Hippocampal formation (tissue), 2 donors: ENCODE measurements at regions not wholly inside any gene's neighbourhood (a gene's known extent, or its start where the extent isn't known, plus 50 kb on each side); places are given as distances from the start of the nearest gene placed in this dataset.
A peak's percentile ranks its signal among the peaks of the same experiment; 100 is the strongest.

Experiments used
- DNase-seq, 2 donors: peaks; one replicate each; lab custom pipeline; 2025; lab: John Stamatoyannopoulos, UW

DNA sequence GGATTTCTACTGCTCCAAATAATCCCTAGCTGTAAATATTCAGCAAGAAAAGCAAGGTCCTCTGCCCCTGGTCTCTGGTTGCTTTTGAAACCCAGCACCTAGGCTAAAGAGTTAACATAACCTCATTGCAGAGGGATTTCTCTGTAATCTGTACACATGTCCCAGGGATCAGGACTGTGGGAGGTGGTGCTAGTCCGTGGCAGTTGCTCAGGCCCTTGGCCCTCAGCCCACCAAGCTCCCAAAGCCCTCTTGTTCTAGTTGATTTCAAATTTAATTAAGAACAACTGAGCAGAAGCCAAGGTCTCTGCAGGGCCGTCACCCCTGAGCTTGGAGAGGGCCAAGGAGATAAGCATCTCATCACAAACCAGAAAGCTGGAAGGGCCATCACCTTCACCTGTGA lies 181.1 kb downstream of the SOX9 start:
- DNase-seq: peak in 1 of 2 donors; percentile 2

DNA sequence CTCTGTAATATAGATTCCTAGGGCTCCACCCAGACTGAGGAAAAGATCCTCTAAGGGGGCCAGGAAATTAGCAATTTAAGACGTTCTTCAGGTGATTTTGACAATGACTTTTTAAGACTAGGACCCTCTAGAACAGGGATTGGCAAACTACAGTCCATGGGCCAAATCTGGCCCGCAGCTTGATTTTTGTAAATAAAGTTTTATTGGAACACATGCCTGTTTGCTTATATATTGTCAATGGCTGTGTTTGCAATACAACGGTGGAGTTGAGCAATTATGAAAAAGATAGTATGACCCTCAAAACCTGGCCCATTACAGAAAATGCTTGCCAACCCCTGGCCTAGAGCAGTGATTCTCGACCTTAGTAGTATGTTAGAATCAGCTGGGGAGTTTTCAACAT lies 181.9 kb downstream of the SOX9 start:
- DNase-seq: no peak

DNA sequence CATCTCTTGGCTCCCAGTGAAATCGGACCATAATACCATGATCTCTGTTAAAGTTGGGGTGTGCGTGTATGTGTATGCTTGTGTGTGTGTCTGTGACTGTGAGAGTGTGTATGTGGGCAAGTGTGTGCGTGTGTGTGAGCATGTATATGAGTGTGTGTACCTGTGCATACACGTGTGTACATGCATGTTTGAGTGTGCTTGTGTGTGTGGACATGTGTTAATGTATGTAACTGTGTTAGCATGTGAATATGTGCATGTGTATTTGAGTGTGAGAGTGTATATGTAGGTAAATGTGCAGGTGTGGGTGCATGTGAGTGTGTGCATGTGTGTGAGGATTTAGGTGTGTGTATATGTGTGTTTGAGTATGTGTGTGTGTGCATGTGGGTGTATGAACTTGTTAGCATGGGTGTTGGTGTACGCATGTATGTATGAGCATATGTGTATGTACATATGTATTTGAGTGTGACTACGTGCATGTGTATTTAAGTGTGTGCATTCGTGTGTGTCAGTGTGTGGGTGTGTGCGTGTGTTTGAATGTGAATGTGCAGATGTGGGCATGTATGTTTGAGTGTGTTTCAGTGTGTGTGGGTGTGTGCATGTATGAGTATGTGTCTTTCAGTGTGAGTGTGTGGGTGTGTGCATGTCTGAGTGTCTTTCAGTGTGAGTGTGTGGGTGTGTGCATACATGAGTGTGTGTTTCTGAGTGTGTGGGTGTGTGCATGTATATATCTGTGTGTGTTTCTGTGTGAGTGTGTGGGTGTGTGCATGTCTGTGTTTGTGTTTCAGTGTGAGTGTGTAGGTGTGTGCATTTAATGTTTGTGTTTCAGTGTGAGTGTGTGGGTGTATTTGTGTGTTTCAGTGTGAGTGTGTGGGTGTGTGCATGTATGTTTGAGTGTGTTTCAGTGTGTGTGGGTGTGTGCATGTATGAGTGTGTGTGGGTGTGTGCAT lies 183.2 kb downstream of the SOX9 start:
- DNase-seq: no peak

DNA sequence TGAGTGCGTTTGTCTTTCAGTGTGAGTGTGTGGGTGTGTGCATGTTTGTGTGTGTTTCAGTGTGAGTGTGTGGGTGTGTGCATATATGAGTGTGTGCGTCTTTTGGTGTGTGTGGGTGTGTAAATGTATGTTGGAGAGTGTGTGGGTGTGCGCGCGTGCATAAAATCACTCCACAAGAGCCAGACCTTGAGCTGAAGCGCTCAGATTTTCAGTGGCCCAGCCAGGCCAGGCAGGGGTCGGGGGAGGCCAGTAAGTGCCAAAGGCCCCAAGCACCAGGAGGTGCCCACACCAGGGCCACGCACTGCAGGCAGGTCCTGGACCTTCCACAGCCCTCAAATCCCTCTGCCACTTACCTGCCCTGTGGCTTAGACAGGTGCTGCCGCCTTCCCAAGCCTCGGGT lies 184.0 kb downstream of the SOX9 start:
- DNase-seq: no peak

DNA sequence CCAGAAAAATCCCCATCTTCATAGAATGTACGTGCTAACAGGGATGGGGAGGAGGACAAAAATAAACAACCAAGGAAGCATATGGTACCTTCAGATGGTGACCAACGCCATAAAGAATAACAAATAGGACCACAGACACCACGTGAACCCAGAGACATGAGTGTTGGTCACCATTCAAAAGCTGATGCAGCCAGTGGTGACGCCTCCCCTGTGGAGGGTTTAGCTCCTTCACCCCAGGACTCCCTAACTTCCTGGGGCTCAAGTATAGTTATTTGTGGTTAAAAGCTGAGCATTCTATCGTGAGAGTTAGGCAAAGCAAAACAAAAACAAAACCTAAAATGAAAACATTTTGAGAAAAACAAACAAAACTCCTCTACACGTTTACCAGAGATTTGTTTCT lies 184.7 kb downstream of the SOX9 start:
- no peak for DNase-seq

DNA sequence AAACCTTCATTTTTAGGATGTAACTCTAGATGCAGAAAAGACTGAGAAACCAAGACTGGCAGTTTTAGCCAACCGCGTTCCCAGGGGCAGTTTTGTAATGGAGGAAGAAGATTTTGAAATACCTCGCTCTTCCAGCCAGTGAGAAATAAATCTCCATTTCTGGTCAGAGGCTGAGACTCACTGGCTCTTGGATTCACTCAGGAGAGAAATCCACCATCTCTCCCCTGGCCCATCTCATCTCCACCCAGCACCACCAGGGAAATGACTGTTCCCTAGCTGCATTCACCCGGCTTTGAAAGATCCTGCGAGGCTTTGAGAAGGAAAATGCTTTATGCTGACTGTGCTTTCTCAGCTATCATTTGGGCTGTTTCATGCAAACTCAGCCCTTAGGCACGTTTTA lies 185.2 kb downstream of the SOX9 start:
- no peak for DNase-seq

DNA sequence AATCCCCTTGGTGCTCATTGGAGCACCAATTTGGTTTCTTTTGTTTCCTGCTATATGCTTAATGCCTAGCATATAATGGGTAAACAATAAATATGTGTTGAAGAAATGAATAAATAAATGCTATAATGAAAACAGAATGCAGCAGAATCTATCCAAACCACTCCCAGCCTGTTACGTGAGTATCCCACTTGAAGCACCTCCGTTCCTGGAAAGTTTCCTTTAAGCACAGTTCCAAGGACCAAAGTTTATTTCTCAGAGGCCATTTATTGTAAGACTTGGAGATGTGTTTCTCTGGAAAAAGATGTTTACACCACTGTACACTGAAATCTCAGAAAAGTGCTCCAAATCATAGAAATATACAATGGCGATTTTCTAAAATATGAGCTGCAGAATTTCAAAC lies 187.0 kb downstream of the SOX9 start:
- no peak for DNase-seq

DNA sequence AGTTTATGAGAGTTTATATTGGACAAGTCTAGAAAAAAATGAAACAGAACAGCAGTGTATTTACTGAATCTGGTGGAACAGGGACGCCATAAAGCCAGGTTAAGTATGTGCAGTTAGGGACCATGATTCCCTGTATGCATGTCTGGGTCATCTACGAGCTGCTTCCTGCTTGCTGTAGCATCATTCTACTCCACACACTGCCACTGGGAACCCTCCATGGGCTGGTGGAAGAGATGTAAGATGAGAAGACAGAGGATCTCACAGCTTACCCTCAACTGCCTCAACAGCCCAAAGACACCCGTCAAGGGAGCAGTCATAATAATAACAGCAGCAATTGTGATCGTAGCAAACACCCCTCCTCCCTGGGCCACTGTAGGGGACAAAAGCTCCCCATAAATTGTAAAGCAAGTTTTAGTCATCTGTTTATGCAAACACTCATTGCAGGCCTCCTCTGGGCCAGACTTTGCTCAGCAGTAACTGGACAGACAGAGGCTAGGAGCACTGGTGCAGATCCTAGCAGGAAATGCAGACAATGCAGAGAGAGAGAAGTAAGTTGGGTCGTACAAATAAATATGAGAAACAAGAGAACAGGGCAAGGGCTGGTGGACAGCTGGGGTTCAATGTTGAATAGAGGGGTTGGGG lies 188.0 kb downstream of the SOX9 start:
- no peak for DNase-seq

DNA sequence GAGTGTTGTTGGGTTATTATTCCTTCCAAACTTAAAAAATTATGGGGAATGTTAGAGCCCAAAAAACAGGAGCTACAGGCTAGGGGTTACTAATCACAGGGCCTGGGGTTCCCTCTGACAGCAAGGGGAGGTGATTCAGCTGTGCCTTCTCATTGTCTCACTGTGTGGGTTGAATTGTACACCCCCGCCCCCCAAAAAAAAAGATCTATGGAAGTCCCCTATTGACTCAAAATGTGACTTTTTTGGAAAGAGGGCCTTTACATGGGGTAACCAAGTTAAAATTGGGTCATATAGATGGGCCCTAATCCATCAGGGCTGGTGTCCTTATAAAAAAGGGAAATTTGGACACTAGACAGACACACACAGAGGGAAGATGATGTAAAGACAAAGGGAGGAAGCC lies 190.2 kb downstream of the SOX9 start:
- DNase-seq: no peak

DNA sequence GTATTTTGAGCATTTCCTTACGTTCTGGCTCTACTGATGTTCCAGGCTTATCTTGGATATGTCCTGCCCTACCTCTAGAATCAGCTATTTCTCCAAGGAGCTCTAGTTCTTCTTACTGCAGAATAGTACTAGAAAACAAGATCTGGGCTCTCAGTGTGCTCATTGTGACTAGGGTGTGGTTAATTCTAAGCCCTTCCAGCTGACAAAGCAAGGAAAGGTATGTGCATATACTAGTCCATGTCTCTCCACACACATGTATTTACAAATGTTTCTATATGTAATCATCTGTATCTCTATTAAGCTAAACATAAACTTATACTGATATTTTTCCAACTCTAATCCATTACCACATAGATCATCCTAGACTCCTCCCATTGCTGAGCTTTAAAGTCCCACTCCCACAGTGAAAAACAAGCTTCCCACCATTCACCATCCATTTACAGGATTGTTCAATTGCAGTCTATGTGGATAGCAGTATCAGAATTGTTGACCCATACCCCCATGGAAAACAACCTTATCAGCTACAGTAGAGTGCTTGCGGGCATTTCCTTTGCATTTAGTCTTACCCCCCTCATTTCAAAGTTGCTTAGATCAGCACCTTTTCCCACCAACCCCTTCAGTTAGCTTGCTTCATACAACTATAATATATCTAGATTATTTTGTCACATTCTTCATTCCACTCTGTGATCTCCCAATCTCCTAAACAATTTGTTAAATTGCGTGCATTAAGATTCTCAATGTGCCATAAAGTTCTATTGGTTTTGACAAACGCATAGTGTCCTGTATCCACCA lies 194.5 kb downstream of the SOX9 start:
- no peak for DNase-seq

DNA sequence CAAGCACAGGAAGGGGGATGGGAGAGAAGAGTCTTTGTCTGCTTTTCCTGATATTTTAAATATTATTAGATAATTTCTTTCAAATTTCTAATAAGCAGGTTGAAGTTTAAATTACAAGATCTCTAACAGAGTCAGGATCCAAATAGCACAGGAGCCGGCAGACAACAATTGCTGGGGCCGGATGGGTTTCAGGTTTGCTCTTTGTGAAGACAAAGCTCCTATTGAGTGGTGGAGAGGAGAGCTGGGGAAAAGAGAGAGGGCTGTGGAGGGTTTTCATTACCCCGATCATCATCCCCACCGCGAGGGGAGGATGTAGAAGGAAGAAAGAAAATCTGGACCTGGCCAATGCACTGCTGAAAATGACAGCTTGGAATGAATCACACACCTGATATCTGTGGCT lies 197.3 kb downstream of the SOX9 start:
- no peak for DNase-seq

DNA sequence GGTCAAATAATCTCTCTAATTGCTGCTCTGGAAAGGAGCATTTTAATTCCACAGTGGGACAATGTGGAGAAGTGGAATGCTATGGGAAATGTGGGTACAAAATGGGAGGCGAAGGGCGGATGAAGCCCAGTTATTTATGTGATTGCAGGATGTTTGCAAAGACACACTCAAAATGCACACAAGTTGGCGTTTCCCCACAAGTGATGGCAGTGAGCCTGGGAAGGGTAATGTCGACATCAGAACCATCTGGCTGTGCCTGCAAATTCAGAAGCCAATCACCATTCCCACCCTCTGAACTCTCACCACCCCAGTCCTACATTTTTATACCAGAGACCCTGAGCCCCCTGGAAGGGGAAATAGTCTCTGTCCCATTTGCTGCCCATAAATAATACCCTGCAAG lies 201.1 kb downstream of the SOX9 start:
- DNase-seq: no peak

DNA sequence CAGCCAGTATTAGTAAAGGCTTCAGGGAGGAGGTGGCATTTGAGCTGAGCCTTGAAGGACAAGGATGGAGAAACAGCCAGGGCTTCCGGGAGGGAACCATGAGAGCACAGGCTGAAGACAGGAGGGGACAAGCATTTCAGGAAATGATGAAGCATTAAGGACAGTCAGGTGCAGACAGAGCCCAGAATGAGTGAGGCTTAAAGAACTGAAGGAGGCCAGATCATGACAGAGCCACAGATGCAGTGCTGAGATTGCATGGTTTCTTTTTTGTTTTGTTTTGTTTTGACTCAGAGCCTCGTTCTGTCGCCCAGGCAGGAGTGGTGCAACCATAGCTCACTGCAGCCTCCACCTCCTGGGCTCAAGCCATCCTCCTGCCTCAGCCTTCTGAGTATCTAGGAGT lies 211.5 kb downstream of the SOX9 start:
- DNase-seq: no peak

DNA sequence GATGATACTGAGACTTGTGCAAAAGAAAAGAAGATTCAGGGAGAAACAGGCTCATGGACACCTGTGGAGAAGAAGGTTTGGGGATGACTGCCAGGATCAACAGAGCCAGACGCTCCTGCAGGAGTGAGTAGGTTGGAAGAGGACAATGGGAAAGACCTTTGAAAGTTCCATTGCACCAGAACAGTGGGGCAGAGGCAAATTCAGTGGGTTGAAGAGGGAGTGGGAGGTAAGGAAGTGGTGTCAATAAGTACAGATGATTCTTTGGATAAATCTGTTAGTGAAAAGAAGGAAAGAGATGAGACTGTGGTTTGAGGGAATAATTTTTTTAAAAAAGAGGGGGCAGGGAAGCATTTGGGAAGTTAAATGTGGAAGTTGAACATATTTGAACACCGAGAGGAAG lies 212.8 kb downstream of the SOX9 start:
- peak in 1 of 2 donors; percentile 16 for DNase-seq

DNA sequence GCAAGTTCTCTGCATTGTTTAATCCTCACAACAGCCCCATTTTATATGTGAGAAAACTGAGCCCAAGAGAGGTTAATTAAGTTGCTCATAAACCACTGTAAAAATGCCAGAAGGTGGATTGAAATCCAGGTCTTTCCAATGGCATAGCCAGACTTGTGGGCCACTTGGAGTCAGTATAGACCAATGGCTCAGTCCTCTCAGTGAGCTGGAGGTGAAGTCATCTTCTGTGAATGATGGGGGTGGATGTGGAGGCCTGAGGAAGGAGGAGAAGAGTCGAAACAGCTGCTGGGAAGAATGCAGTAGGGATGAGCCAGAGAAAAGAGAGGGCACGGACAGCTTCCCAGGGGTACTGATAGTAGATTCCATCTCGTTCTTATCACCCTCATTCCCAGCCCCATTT lies 213.4 kb downstream of the SOX9 start:
- DNase-seq: no peak

DNA sequence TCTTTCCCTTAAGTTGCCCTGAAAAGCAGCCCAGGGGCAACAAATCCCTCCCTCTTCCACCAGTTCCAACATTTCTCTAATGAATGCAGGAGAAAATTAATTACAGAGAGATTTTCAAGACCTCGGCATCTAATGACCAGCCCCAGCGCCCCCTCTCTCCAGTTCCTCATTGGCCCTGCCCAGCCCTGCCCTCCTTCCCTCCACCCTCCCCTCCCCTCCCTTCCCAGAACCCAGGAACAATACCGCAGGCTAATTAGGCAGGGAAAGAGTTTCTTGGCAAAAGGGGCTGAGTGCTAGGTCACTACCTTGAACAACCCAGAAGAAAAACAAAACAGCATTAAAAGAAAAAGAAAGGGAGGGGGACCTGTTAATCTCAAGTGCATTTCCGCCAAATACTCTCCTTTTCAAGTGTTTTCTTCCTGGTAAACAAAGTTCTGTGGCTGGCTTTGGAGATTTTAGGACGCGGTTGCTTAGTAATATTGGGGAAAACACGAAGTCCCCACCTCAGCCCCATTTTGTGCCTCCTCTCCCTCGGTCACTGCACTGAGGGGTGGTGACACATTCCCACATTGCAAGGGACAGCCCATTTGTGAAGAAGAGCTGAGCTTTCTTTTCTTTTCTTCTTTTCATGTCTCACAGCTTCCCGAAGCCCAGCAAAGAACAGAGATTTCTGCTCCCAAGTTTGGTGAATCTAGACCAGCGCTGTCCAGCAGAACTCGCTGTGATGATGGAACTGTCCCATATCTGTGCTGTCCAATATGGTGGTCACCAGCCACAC lies 215.4 kb downstream of the SOX9 start:
- peak; percentile 26 to 71 for DNase-seq

DNA sequence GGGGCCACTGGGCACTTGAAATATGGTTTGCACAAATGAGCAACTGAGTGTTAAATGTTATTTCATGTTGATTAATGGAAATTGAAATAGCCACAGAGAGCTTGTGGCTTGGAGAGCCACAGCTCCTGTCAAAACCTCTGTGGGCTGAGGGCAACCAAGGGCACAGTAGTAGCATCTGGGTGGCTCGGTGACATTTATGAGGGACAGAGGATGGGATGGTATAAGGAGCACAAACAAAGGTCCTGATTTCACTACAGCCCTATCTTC lies 215.9 kb downstream of the SOX9 start:
- DNase-seq: no peak

DNA sequence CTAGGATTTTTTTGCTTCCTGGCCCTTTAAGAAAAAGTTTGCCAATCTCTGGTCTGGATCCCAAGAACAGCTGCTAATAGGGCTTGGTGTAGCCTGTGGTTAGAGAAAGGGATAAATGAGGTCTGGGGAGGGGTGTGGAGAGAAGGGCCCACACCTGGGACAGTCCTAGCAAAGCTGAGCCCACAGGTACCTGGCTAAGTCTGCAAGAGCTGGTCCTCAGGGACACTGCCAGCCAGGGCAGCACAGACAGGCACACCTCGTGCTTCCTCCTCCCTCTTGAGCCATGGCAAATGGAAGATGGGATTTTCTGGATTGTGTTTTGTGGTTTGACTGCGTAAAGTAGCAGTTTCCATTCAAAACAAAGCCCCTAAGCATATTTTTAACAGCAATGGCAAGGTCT lies 217.5 kb downstream of the SOX9 start:
- no peak for DNase-seq

DNA sequence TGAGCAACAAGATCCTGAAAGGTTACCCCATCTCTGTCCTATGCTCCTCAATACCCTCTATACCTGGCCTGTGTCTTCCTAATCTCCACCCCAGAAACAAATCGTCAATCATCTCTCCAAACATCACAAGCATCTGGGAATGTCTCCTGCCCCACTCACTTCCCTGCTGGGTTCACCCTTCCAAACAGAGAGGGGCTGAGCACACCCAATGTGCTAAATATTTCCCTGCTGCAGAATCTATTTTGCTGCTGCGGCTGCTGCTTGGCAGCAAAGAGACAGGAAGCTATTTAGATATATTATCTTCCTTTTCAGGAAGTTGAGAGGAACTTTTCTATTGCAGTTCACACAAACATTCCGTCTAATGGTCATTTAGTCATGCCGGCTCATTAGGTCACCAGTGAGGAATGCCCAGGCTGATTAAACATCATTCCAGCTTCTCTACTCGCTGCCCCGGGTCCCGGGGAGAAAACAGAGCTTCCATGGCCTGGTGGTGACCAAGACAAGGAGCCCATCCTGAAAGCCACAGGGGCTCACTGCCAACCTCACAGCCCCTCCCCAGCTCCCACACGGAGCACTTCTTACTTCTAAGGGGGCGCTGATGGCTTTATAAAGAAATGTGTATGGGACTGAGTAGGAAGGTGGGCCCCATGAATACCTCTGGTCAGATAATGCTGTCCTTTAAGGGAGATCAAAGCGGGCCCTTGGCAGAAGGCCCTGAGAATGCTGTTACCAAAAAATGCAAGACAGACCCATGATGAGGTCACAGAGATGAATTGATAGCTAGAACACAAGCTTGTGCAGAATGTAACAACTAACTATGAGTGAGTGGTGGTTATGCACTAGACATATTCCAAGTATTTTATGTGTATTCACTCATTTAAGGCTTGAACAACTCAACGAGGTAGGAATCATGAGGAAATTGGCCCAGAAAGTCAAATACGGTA lies 218.3 kb downstream of the SOX9 start:
- DNase-seq: no peak

DNA sequence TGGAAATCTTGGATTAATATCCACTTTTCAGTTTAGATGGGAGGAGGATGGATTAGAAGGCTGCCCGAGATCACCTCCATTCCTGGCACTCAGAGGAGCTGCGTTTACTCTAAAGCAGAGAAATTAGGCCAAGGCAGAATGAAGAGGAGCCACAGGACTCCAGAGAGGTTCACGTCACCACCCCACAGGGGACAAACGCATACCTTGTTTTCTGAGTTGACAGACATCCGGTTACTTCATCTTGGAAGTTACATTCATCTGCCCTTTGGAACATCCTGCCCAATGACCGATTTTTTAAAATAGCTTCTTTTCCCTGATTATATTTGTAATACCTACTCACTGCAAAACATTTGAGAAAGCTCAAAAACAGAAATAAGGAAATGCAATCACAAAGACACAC lies 220.0 kb downstream of the SOX9 start:
- no peak for DNase-seq

DNA sequence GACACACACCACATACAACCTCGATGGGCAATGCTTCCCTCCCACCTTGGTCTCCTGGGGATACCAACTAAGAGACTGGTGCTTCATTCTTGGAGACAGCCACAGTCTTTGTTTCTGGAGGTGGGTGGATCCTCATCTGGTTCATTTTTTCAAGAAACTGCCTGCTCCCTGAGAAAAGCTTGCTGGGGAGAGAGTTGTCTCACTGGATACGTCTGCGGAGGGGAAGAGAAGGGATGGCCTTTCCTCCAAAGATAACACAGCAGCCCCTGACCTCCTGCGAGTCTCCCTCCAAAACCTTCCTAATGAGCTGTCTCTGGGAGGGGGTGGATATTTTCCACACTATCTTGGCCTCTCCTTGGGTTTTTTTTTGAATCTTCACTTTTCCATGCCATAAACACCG lies 221.2 kb downstream of the SOX9 start:
- DNase-seq: no peak
